OCI-LY1 (cell line): ENCODE measurements at regions not wholly inside any gene's neighbourhood (a gene's known extent, or its start where the extent isn't known, plus 50 kb on each side); places are given as distances from the start of the nearest gene placed in this dataset.

Source experiments
- H2AFZ ChIP-seq: fragments of 200-600 bp; sonication (generic), shearing (Covaris generic); 2 replicates; pipeline ENCODE4 v1.6.0; 2014; ENCODE audit warnings: antibody characterized with exemption, mild to moderate bottlenecking, low read length
- H3F3A ChIP-seq: fragments of 200-600 bp; sonication (generic), shearing (Covaris generic); 2 replicates; pipeline ENCODE4 v1.6.0; 2014; ENCODE audit warnings: mild to moderate bottlenecking, antibody characterized with exemption, low read length, moderate library complexity; ENCODE audit not compliant: insufficient read depth
- H3K27ac ChIP-seq: fragments of 200-600 bp; sonication (generic); 2 replicates; pipeline ENCODE4 v1.5.1; 2014; ENCODE audit warnings: low read length, mixed run types, mild to moderate bottlenecking, low read depth; ENCODE audit not compliant: poor library complexity, severe bottlenecking
- H3K27me3 ChIP-seq: fragments of 200-600 bp; sonication (generic); 2 replicates; pipeline ENCODE4 v1.6.0; 2014; ENCODE audit warnings: antibody characterized with exemption, mild to moderate bottlenecking, low read length, moderate library complexity; ENCODE audit not compliant: insufficient read depth
- H3K36me3 ChIP-seq: fragments of 200-600 bp; sonication (generic); 2 replicates; pipeline ENCODE4 v1.6.1; 2014; ENCODE audit warnings: mild to moderate bottlenecking, antibody characterized with exemption, low read length, moderate library complexity, mixed read lengths; ENCODE audit not compliant: insufficient read depth
- H3K4me1 ChIP-seq: fragments of 200-600 bp; sonication (generic); 2 replicates; pipeline ENCODE4 v1.5.1; 2014; ENCODE audit warnings: mild to moderate bottlenecking, low read length, moderate library complexity; ENCODE audit not compliant: insufficient read depth, severe bottlenecking
- H3K4me2 ChIP-seq: fragments of 200-600 bp; sonication (generic), shearing (Covaris generic); 2 replicates; pipeline ENCODE4 v1.6.1; 2014; ENCODE audit warnings: low read length
- H3K4me3 ChIP-seq: fragments of 200-600 bp; sonication (generic); 2 replicates; pipeline ENCODE4 v1.5.1; 2014; ENCODE audit warnings: low read length, low read depth, mild to moderate bottlenecking, mixed read lengths; ENCODE audit not compliant: poor library complexity, severe bottlenecking
- H3K79me2 ChIP-seq: fragments of 200-600 bp; shearing (Covaris generic); 2 replicates; pipeline ENCODE4 v1.6.1; 2016; ENCODE audit warnings: mixed run types, low read length, mixed read lengths; ENCODE audit not compliant: insufficient read depth
- H3K9ac ChIP-seq: fragments of 200-600 bp; sonication (generic), shearing (Covaris generic); 2 replicates; pipeline ENCODE4 v1.6.1; 2014; ENCODE audit warnings: mild to moderate bottlenecking, low read length, mixed read lengths
- H3K9me2 ChIP-seq: fragments of 200-600 bp; sonication (generic), shearing (Covaris generic); 2 replicates; pipeline ENCODE4 v1.6.1; 2014; ENCODE audit warnings: low read depth, mild to moderate bottlenecking, low read length, mixed read lengths
- H3K9me3 ChIP-seq: fragments of 200-600 bp; shearing (Covaris generic); 2 replicates; pipeline ENCODE4 v1.6.1; 2014; ENCODE audit warnings: low read length, mixed read lengths
- H4K20me1 ChIP-seq: fragments of 200-600 bp; sonication (generic), shearing (Covaris generic); 2 replicates; pipeline ENCODE4 v1.6.0; 2016; ENCODE audit warnings: mild to moderate bottlenecking, low read length; ENCODE audit not compliant: insufficient read depth
- CTCF ChIP-seq: fragments of 200-600 bp; sonication (generic), shearing (Covaris generic); IDR thresholded peaks from 2 replicates; pipeline ENCODE4 v1.5.1; 2017; ENCODE audit warnings: mild to moderate bottlenecking, antibody characterized with exemption, low read length, moderate library complexity, mixed read lengths
- EZH2 ChIP-seq: fragments of 200-600 bp; sonication (generic), shearing (Covaris generic); IDR thresholded peaks from 2 replicates; pipeline ENCODE4 v1.8.0; 2017; ENCODE audit warnings: borderline replicate concordance, mixed run types, mild to moderate bottlenecking, antibody characterized with exemption, low read length, moderate library complexity, mixed read lengths

- Histone ChIP-seq H3K79me2 (no peaks in the 10 kb centered on the region), H3K9me3 (no peaks in the 10 kb centered on the region), H3K4me3 (no peak overlapping the region), H2AFZ (no peak overlapping the region), H3K4me2 (no peak overlapping the region), H4K20me1 (no peaks in the 10 kb centered on the region), H3K4me1 (no peaks in the 10 kb centered on the region), H3F3A (no peaks in the 10 kb centered on the region), H3K9me2 (no peaks in the 10 kb centered on the region), H3K36me3 (no peaks in the 10 kb centered on the region), H3K9ac (no peak overlapping the region), H3K27ac (no peak overlapping the region), H3K27me3 (peaks cover 4% of the 10 kb centered on the region; the same call in 1 of the 2 replicates)
- no peak for TF ChIP-seq EZH2
- TF ChIP-seq CTCF = no peak
Observed at GRCh38 chr2:15725782-15726112, 134.1 kb downstream of the DDX1 start.

GRCh38 chr2:15726321-15727057, 134.8 kb downstream of the DDX1 start:
- Histone ChIP-seq H3K4me1 (no peaks in the 10 kb centered on the region), H4K20me1 (no peaks in the 10 kb centered on the region), H3K27me3 (peaks cover 3% of the 10 kb centered on the region; the same call in 1 of the 2 replicates), H3K9ac (no peak overlapping the region), H2AFZ (no peak overlapping the region), H3K79me2 (no peaks in the 10 kb centered on the region), H3K36me3 (no peaks in the 10 kb centered on the region), H3K9me3 (no peaks in the 10 kb centered on the region), H3F3A (no peaks in the 10 kb centered on the region), H3K4me3 (no peak overlapping the region), H3K27ac (no peak overlapping the region), H3K4me2 (no peak overlapping the region), H3K9me2 (no peaks in the 10 kb centered on the region)
- TF ChIP-seq EZH2 (no peak), CTCF (no peak)

- no peak overlapping the region for H3K27ac ChIP-seq
- no peak for TF ChIP-seq CTCF
- no peak for TF ChIP-seq EZH2
- no peaks in the 10 kb centered on the region for H3K4me1 ChIP-seq
- H3K9ac ChIP-seq = no peak overlapping the region
- H3K36me3 ChIP-seq = no peaks in the 10 kb centered on the region
- no peak overlapping the region for H2AFZ ChIP-seq
- no peaks in the 10 kb centered on the region for H3F3A ChIP-seq
- H3K4me3 ChIP-seq = no peak overlapping the region
- H3K4me2 ChIP-seq = no peak overlapping the region
- no peaks in the 10 kb centered on the region; the same call in 1 of the 2 replicates for H3K27me3 ChIP-seq
- H3K79me2 ChIP-seq = no peaks in the 10 kb centered on the region
- H3K9me2 ChIP-seq = no peaks in the 10 kb centered on the region
- H4K20me1 ChIP-seq = no peaks in the 10 kb centered on the region
- H3K9me3 ChIP-seq = no peaks in the 10 kb centered on the region
Observed at GRCh38 chr2:15727396-15728244, 136.0 kb downstream of the DDX1 start.
